Stimulated activated effector memory CD8-positive, alpha-beta T cell treated with anti-CD3 and anti-CD28 coated beads, Interleukin-12 subunit alpha, Interleukin-12 subunit beta, amount 100 ng/mL, for 72 hours (primary cell): ENCODE measurements at regions not wholly inside any gene's neighbourhood (a gene's known extent, or its start where the extent isn't known, plus 50 kb on each side); places are given as distances from the start of the nearest gene placed in this dataset.

Experiments
- ATAC-seq: fragments of 150-1000 bp; cut with Tn5 transposase; 2 replicates; pipeline ENCODE4 v1.10.0; 2021
- DNase-seq, 2 donors: peaks; one replicate each; pipeline ENCODE4 v3.0.0; 2021 to 2022; ENCODE audit warnings: low spot score in 2 of 2
- H3K27ac Mint-ChIP-seq: one replicate; pipeline ENCODE4 v1.8.0; 2022; ENCODE audit warnings: mild to moderate bottlenecking, mixed read lengths
- H3K36me3 Mint-ChIP-seq: one replicate; pipeline ENCODE4 v1.8.0; 2022; ENCODE audit warnings: mild to moderate bottlenecking, mixed read lengths
- H3K4me1 Mint-ChIP-seq: one replicate; pipeline ENCODE4 v1.8.0; 2022; ENCODE audit warnings: mixed read lengths
- H3K4me3 Mint-ChIP-seq: one replicate; pipeline ENCODE4 v1.8.0; 2022; ENCODE audit warnings: mild to moderate bottlenecking, mixed read lengths
- H3K9me3 Mint-ChIP-seq: one replicate; pipeline ENCODE4 v1.8.0; 2022; ENCODE audit warnings: mixed read lengths

GRCh38 chr16:85254921-85255320 lies 142.6 kb upstream of the CIBAR2 start:
- Mint-ChIP-seq H3K4me3 (no peak overlapping the region), H3K4me1 (no peaks in the 10 kb centered on the region), H3K27ac (no peak overlapping the region), H3K36me3 (no peaks in the 10 kb centered on the region), H3K9me3 (no peaks in the 10 kb centered on the region)
- ATAC-seq (no peak), DNase-seq (no peak)

GRCh38 chr16:85255777-85256176 lies 143.5 kb upstream of the CIBAR2 start:
- ATAC-seq: no peak
- no peak overlapping the region for H3K27ac Mint-ChIP-seq

GRCh38 chr16:85256190-85256739 lies 144.0 kb upstream of the CIBAR2 start:
- H3K4me3 Mint-ChIP-seq: no peak overlapping the region
- no peaks in the 10 kb centered on the region for H3K36me3 Mint-ChIP-seq
- no peaks in the 10 kb centered on the region for H3K9me3 Mint-ChIP-seq
- H3K4me1 Mint-ChIP-seq: no peaks in the 10 kb centered on the region
- H3K27ac Mint-ChIP-seq: no peak overlapping the region
- ATAC-seq (no peak), DNase-seq (no peak)

More at GRCh38 chr16:85255777-85256176, 143.5 kb upstream of the CIBAR2 start:
- no peak for DNase-seq
- H3K36me3 Mint-ChIP-seq: no peaks in the 10 kb centered on the region
- H3K9me3 Mint-ChIP-seq: no peaks in the 10 kb centered on the region
- no peak overlapping the region for H3K4me3 Mint-ChIP-seq
- H3K4me1 Mint-ChIP-seq: no peaks in the 10 kb centered on the region

- no peak for DNase-seq
- Mint-ChIP-seq H3K27ac (no peak overlapping the region), H3K4me1 (no peaks in the 10 kb centered on the region), H3K4me3 (no peak overlapping the region), H3K36me3 (no peaks in the 10 kb centered on the region), H3K9me3 (no peaks in the 10 kb centered on the region)
- ATAC-seq: no peak
These were observed 145.2 kb upstream of the CIBAR2 start for GRCh38 chr16:85257483-85257882.

GRCh38 chr16:85258166-85258565 lies 145.9 kb upstream of the CIBAR2 start:
- no peak for ATAC-seq
- no peaks in the 10 kb centered on the region for H3K4me1 Mint-ChIP-seq
- DNase-seq: no peak
- no peaks in the 10 kb centered on the region for H3K36me3 Mint-ChIP-seq
- no peaks in the 10 kb centered on the region for H3K9me3 Mint-ChIP-seq
- no peak overlapping the region for H3K27ac Mint-ChIP-seq
- no peak overlapping the region for H3K4me3 Mint-ChIP-seq

- no peak overlapping the region for H3K27ac Mint-ChIP-seq
- no peak overlapping the region for H3K4me3 Mint-ChIP-seq
- H3K9me3 Mint-ChIP-seq: no peaks in the 10 kb centered on the region
- no peak for ATAC-seq
- no peaks in the 10 kb centered on the region for H3K36me3 Mint-ChIP-seq
- no peak for DNase-seq
- H3K4me1 Mint-ChIP-seq: no peaks in the 10 kb centered on the region
These were observed 146.4 kb upstream of the CIBAR2 start for GRCh38 chr16:85258629-85259028.

DNA sequence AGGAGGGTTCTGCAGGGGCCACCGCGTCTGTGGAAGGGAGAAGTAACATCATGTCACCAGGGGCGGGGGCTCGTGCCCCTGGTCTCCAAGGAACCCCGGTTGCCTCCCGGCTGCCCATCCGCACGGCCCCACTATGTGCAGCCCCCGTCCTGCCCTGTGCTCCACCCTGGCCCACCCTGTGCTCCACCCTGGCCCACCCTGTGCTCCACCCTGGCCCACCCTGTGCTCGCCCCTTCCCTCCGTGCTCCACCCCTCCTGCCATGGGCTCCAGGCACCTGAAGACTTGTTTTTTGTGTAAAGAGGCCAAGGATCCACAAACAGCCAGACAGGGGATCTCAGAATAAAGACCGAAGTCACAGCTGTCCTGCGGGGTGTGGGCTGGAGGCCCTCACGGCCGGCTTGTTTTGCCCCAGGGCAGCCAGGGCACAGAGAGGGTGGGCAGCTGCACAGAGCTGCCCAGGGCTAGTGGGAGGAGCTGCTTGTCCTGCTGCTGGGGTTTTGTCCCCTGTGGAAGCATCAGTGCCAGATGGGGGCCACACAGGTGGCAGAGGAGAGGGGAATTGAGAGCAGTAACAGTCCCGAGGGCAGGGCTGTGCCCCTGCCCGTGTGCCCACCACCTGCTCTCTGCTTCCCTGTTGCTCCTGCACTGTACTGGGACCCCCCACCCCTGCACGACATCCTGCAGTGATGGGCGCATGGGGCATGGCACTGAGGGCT lies 147.0 kb upstream of the CIBAR2 start:
- H3K4me3 Mint-ChIP-seq: no peak overlapping the region
- H3K36me3 Mint-ChIP-seq: no peaks in the 10 kb centered on the region
- no peak overlapping the region for H3K27ac Mint-ChIP-seq
- no peak for DNase-seq
- no peak for ATAC-seq
- no peaks in the 10 kb centered on the region for H3K9me3 Mint-ChIP-seq
- H3K4me1 Mint-ChIP-seq: no peaks in the 10 kb centered on the region

- Mint-ChIP-seq H3K4me1 (no peaks in the 10 kb centered on the region), H3K27ac (no peak overlapping the region), H3K4me3 (no peak overlapping the region), H3K36me3 (no peaks in the 10 kb centered on the region), H3K9me3 (no peaks in the 10 kb centered on the region)
- ATAC-seq (no peak), DNase-seq (no peak)
These were observed 147.5 kb upstream of the CIBAR2 start for GRCh38 chr16:85259832-85260167.

DNA sequence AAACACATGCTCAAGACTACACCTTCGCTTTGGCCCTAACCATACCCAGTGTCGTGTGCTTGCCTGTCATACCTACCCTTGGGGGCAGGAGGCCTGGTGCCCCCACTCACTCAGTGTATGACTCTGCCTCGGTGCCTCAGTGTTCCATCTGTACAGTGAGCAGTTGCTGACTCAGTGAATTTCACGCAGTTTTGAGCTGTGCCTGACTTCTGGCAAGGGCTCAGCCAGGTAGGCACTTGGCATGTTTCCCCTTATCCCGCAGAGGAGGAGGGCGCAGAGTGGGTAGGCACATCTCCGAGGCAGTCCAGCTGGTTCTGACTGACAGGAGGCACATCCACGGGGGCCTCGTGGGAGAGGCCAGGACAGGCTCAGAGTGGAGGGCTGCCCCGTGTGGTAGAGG lies 148.9 kb upstream of the CIBAR2 start:
- no peak for ATAC-seq
- Mint-ChIP-seq H3K27ac (no peak overlapping the region), H3K9me3 (no peaks in the 10 kb centered on the region), H3K36me3 (no peaks in the 10 kb centered on the region), H3K4me1 (no peaks in the 10 kb centered on the region), H3K4me3 (no peak overlapping the region)
- no peak for DNase-seq

GRCh38 chr16:85261657-85262557 lies 149.6 kb upstream of the CIBAR2 start:
- no peak overlapping the region for H3K27ac Mint-ChIP-seq

DNA sequence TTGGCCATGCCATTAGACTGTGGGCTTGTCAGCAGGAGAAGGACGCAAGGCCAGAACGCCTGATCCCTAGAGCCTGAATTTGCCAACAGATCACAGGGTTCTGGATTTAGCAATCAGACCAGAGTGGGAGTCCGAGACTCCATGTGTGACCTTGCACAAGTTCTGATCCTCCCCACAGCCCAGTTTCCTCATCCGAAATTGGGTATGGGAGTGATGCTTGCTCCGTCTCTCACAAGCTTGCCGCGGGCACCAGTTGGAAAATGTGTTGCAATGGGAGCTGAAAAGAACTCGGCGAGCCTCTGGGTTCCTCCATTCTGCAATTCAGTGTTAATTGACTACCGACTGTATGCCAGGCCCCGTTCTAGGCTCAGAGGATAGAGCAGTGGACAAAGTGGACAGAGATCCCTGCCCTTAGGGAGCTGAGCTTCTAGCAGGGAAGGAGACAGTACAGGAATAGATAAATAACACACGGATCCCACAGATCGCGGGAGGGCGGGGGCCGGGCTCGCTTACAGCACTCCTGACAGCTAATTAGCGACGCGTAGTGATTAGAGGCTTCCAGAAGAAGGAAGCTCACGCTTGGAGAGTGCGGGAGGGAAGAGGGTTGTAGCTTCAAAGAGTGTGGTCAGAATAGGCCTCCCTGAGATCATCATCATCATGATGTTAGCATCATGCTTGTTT lies 150.4 kb upstream of the CIBAR2 start:
- H3K36me3 Mint-ChIP-seq: no peaks in the 10 kb centered on the region
- DNase-seq (no peak), ATAC-seq (no peak)
- no peak overlapping the region for H3K4me3 Mint-ChIP-seq
- H3K9me3 Mint-ChIP-seq: no peaks in the 10 kb centered on the region
- no peaks in the 10 kb centered on the region for H3K4me1 Mint-ChIP-seq
- no peak overlapping the region for H3K27ac Mint-ChIP-seq

More at GRCh38 chr16:85261657-85262557, 149.6 kb upstream of the CIBAR2 start:
- DNase-seq: no peak
- Mint-ChIP-seq H3K36me3 (no peaks in the 10 kb centered on the region), H3K9me3 (no peaks in the 10 kb centered on the region), H3K4me1 (no peaks in the 10 kb centered on the region), H3K4me3 (no peak overlapping the region)
- no peak for ATAC-seq

- Mint-ChIP-seq H3K9me3 (no peaks in the 10 kb centered on the region), H3K4me1 (no peaks in the 10 kb centered on the region), H3K27ac (no peak overlapping the region), H3K36me3 (no peaks in the 10 kb centered on the region), H3K4me3 (no peak overlapping the region)
- DNase-seq (no peak), ATAC-seq (no peak)
These were observed 150.9 kb upstream of the CIBAR2 start for GRCh38 chr16:85263239-85263585.

DNA sequence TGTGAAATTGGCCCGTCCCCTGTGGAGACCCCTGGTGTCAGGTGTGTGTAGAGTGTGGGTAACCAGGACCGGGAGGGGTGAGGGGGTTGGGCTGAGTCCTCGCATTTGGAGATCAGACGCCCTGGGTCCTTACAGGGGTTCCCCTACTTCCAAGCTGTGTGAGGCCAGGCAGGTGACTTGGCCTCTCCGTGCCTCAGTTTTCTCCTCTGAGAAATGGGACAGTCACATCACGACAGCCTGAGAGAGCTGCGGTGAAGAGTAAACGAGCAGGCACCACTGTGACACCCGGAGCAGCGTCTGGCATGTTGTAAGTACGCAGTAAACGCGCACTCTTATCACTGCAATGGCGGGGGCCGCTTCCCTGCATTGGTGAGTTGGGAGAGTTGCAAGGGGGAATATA lies 152.5 kb upstream of the CIBAR2 start:
- no peaks in the 10 kb centered on the region for H3K4me1 Mint-ChIP-seq

GRCh38 chr16:85265161-85265784 lies 153.0 kb upstream of the CIBAR2 start:
- ATAC-seq: no peak
- Mint-ChIP-seq H3K36me3 (no peaks in the 10 kb centered on the region), H3K4me1 (no peaks in the 10 kb centered on the region), H3K4me3 (no peak overlapping the region), H3K27ac (no peak overlapping the region), H3K9me3 (no peaks in the 10 kb centered on the region)
- DNase-seq: no peak

More for the DNA sequence above, 152.5 kb upstream of the CIBAR2 start:
- Mint-ChIP-seq H3K27ac (no peak overlapping the region), H3K36me3 (no peaks in the 10 kb centered on the region), H3K4me3 (no peak overlapping the region), H3K9me3 (no peaks in the 10 kb centered on the region)
- no peak for DNase-seq
- ATAC-seq: no peak

DNA sequence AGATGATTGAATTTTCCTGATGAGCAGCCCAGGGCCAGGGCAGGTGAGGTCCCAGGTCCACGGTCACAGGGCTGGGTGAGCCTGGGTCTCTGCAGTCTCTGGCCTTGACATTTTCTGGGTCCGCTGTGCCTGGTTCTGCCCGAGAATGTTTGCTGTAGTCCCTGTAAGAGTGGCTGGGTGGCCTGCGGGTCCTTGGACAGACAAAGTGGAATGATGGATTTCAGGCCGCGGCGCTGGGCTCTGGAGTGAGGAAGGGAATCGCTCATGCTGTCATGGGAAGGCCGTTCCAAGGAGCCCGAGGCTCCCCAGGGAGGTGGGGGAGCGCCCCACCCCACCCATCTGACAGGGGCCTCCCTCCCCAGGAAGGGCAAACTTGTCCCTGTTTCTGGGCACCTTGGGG lies 153.5 kb upstream of the CIBAR2 start:
- no peaks in the 10 kb centered on the region for H3K9me3 Mint-ChIP-seq
- H3K27ac Mint-ChIP-seq: no peak overlapping the region
- no peak for DNase-seq
- H3K36me3 Mint-ChIP-seq: no peaks in the 10 kb centered on the region
- no peaks in the 10 kb centered on the region for H3K4me1 Mint-ChIP-seq
- no peak for ATAC-seq
- H3K4me3 Mint-ChIP-seq: no peak overlapping the region
